Ramos (cell line): ENCODE measurements at regions not wholly inside any gene's neighbourhood (a gene's known extent, or its start where the extent isn't known, plus 50 kb on each side); places are given as distances from the start of the nearest gene placed in this dataset.

Experiments used
- in situ Hi-C: fragments of 300-500 bp; cut with MboI; formaldehyde crosslinking; loops from one replicate; pipeline ENCODE4 v1.14.3; 2022; ENCODE audit warnings: low sequenced_read_pairs; ENCODE audit not compliant: unreplicated experiment

DNA sequence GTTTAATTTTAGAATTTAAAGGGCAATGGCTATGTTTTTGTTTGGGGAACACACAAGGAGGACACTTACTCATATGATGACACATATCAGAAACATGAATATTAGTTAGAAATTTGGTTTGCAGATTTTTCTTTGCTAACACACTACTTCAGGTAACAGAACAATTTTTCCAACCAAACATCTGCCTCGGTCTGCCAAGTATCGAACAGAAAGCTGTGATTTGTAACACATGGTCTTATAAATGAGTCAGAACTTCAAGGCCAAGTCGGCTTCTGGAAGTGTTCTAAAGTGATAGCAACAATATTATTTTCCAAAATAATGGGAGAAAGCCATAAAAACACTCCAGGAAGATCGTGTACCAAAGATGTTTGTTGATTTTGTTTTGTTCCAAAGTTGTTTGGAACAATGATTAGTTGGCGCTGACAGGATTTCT is 75.9 kb upstream of the PMFBP1 start:
- in situ Hi-C loops: no loop called here

DNA sequence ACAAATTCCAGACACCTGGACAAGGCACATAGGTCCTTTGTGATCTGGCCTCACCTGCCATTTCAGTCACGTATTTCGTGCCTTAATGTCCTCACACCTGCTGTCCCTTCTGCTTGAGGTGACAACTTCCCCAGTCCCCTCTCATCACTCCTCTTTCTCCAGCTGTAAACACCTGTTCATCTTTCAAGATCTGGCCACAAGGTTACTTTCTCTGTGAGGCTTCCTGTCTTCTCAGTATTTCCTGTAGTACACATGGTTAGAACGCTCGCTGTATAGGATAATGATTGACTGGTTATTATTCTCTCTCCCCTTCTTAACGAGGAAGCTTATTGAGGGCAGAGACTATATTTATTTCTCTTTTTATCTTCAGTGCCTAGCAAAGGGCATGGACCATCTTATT is 74.5 kb upstream of the PMFBP1 start:
- in situ Hi-C loops: no loop called here

DNA sequence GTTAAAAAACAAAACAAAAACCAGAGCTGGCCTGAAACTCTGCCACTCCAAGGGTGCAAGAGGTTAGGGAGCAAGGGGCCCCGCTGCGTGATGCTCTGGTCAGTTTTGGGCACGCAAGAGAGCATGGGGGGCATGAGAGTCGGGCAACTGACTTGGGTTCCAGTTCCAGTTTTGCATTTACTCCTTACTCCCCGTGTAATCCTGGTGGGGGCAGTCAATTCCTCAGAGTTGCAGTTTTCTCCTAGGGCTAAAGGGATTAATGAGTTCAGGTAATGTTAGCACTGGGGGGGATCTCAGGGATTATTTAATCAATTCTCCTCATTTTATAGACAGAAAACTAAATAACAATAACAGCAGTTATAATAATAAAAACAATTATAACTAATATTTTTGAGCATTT is 72.9 kb upstream of the PMFBP1 start:
- in situ Hi-C loops: no loop called here

DNA sequence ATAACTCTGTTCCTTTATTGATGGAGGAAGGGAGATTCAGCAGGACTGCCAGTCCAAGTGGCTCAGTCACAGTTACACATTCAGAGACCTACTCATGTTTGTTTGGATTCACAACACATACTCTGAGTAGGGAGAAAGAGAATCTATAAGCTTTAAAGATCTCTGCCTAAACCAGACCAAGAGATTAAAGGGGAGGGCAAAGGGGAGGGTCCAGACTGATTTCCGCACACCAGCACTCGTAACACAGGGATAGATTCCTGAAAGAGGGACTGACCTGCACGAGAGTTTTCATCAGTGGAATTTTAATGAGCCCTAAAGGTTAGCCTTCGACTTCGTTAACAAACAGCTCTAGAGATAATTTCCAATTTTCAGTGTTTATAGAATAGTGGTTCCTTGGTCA is 71.7 kb upstream of the PMFBP1 start:
- in situ Hi-C loops: no loop called here

DNA sequence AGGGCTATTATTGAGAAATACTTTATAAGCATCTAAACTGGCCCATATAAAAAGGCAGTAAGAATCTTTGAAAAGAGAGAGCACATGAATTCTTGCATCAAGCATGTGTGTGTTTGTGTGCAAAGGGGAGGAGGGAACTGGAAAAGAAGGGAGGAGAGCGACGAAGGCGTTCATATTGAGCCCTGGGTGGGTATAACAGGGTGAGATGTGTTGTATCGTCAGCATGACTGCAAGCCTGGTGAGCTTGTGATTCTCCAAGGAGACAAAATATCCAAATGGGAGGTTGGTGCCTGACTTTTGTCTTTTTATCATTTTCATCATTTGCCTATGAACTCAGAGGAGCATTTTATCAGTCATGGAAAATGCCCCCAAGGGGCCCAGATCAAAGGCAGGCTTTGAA is 70.8 kb upstream of the PMFBP1 start:
- in situ Hi-C loops: no loop called here

DNA sequence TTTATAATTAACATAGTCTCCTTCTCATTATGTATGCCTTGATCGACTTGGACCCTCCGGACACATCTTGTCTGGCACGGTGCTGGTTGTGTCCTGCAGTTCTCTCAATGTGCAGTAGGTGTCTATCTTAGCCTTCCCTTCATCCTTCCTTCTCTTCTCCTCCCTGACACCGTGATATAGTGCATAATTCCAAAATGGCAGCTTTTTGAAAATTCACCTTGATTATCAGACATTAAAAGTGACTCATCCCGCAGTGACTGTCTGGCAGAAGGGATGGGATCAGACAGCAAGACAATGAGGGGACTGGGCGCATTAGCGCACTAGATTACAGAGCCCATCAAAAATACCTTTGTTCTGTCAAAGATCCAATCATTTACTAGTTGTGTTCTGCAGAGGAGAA is 70.0 kb upstream of the PMFBP1 start:
- in situ Hi-C loops: no loop called here

DNA sequence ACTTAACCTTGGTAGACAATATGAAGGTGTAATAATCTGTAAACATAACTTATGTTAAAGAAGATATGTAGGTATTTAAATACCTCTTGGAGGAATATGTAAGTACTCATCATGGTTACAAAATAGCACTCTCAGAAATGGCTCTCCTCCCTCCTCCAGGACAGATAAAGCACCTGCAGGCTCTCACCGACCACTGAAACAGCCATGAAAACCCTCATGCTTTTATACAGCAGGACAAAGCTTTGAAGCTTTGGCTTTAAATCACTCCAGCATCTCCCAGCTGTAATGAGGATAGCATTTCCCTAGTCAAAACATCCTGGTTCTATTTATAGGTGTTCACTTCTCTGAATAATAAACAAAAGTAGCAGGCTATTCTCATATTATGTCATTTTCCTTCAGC is 69.1 kb upstream of the PMFBP1 start:
- in situ Hi-C loops: no loop called here

DNA sequence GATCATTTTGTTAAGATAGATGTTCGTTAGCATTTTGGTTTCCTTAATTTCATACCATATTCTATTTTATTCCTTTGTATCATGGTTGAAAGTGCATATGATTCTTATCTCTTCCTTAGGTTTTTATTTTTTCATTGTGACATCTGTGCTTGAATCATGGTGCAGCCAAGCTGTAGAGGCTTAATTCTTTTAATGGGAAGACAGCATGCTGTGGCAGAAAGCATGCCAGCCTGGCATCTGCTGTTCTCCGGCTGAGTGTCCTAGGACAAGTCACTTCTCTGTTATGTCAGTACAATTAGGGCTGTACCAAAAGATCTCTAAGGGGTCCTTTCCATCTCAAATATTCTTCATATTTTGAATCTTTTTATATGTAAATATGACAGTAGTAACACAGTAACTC is 68.5 kb upstream of the PMFBP1 start:
- in situ Hi-C loops: no loop called here

DNA sequence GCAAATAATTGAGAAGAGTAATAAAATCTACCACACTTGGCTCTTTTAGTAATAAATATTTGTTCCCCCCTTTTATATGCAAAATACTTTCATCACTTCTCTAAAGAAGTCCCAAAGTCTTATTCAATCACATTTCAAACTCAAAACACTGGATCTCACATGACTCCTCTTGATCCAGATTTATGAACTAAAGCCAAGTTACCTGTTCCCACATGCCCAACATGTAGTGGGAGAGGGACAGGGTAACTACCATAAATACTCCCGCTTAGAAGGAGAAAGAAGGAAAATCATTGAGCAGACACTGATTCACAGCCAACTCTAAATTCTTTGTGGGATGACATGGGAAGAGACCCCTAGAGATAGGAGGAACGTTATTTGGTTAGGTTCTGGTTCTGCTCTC is 64.9 kb upstream of the PMFBP1 start:
- in situ Hi-C loops: no loop called here

DNA sequence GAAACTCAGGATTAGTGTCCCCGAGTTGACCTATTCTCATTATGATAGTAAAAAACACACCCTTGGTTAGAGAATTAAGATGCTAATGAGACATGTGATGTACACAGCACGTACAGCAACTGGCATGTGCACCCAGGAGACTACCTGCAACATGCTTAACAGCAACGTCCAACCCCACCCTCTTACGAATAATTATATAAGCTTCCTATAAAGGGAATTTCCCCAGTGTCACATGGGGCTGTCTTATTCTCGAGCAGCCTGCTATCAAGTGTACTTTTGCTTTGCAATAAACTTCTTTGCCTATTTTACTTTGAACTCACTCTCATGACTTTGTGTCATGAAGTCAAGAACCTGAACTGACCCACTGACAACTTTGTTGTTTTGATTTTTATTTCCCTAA is 62.4 kb upstream of the PMFBP1 start:
- in situ Hi-C loops: no loop called here

DNA sequence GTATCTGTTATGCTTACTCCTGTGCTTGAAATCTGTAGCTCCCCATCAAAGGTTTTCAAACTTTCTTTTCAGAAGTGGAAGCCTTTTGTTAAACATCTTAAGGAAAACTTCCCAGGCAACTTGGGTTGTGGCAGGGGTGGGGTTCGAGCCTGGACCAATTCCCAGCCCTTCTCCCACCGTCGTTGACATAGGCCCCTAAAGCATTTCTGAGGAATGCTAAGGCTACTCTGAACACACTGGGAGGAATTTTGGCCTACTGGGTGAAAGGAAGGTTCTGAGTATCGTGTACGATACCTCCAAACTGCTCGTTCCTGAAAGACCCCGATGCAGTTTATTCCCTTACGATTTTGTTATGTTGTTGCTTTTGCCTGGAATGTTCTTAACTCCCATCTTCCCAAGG is 56.1 kb upstream of the PMFBP1 start:
- in situ Hi-C loops: no loop called here

DNA sequence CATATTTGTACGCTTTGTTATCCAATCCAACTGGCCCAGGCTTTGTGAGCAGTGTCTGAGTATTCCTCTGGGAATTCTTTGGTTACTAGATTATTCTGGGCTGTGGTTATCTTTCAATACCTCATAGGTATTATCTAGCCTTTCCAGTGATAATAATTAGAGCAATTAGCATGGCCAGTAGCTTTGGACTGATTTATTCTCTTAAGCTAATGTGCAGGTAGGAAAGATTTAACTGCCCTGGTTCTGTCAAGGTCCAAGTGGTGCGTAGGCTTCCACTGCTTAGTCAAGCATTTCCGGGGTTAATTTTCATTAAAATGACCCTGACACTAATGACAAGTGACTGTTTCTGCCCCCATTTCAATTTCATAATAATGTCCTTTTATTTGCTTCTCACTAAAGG is 54.2 kb upstream of the PMFBP1 start:
- in situ Hi-C loops: no loop called here

DNA sequence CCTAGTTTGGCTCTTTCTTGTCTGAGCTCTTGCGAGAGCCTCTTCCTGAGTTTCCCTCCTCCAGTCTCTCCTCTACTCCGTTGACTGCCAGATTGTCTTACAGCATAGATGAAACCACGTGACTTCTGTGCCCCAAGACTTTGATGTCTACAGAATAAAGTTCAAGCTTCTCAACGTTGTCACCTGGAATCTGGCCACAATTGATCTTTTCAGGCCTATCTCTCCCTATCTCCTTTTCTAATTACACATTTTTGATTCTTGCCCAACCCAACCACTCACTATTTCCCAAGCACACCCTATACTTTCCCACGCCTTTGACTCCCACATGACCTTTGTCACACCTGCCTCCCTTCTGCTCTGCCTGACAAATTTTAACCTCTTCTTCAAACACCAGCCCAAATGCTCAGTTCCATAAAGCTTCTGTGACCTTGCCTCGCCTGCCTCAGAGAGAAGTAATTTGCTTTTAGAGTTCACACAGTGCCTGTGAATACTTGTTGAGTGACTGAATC is 52.4 kb upstream of the PMFBP1 start:
- in situ Hi-C loops: no loop called here

DNA sequence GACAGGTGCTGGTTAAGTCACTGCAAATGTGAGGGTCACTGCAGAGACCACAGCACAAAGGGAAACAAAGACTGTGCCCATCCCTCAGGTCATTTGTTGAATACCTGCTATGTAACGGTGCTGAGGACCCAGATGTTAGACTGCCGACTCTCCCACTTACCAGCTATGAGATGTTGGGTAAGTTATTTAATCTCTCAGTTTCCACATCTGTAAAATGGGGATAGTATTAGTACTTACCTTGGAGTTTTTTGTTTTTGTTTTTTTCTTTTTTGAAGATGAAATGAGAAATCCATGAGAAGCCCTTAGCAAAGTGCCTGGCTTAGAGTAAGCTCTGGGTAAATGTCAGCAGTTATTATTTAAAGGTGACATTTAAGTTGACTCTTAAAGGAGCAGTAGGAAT is 50.5 kb upstream of the PMFBP1 start:
- in situ Hi-C loops: no loop called here
